Activated B cell treated with CpG ODN at 0.5 μM for 24 hours (primary cell): ENCODE measurements at regions not wholly inside any gene's neighbourhood (a gene's known extent, or its start where the extent isn't known, plus 50 kb on each side); places are given as distances from the start of the nearest gene placed in this dataset.
A peak's percentile ranks its signal among the peaks of the same experiment; 100 is the strongest.

Source experiments
- ATAC-seq: fragments of 200-7000 bp; cut with Tn5 transposase; one replicate; pipeline ENCODE4 v1.10.0; 2021; ENCODE audit warnings: low read depth, mild to moderate bottlenecking, moderate library complexity
- CTCF ChIA-PET: fragments of 350-600 bp; sonication (Branson Sonifier 250); formaldehyde crosslinking; loops from one replicate; lab custom pipeline; 2021; ENCODE audit warnings: antibody characterized with exemption; lab: Charles Lee
- POLR2A ChIA-PET: fragments of 350-600 bp; sonication (Branson Sonifier 250); formaldehyde crosslinking; loops from one replicate; lab custom pipeline; 2021; ENCODE audit warnings: antibody characterized with exemption; lab: Charles Lee
- DNase-seq: peaks from one replicate; pipeline ENCODE4 v3.0.0; 2022
- H3K27ac Mint-ChIP-seq: one replicate; pipeline ENCODE4 v1.8.0; 2020; ENCODE audit warnings: mixed read lengths
- H3K27me3 Mint-ChIP-seq: one replicate; pipeline ENCODE4 v1.8.0; 2021; ENCODE audit warnings: mixed read lengths
- H3K36me3 Mint-ChIP-seq: one replicate; pipeline ENCODE4 v1.8.0; 2021; ENCODE audit warnings: low read depth, mixed read lengths
- H3K4me1 Mint-ChIP-seq: one replicate; pipeline ENCODE4 v1.8.0; 2021; ENCODE audit warnings: mixed read lengths
- H3K4me3 Mint-ChIP-seq: one replicate; pipeline ENCODE4 v1.8.0; 2020; ENCODE audit warnings: mild to moderate bottlenecking, mixed read lengths
- H3K9me3 Mint-ChIP-seq: one replicate; pipeline ENCODE4 v1.8.0; 2020; ENCODE audit warnings: mixed read lengths
- intact Hi-C: fragments of 100-400 bp; cut with micrococcal nuclease; formaldehyde crosslinking; loops from one replicate; pipeline ENCODE4 v1.15.1; 2024
- TF ChIP-seq, protein P1 (sequence below): fragments of 200-600 bp; IDR thresholded peaks from one replicate; pipeline ENCODE4 v1.8.0; 2022; ENCODE audit warnings: antibody characterized with exemption, mild to moderate bottlenecking

DNA sequence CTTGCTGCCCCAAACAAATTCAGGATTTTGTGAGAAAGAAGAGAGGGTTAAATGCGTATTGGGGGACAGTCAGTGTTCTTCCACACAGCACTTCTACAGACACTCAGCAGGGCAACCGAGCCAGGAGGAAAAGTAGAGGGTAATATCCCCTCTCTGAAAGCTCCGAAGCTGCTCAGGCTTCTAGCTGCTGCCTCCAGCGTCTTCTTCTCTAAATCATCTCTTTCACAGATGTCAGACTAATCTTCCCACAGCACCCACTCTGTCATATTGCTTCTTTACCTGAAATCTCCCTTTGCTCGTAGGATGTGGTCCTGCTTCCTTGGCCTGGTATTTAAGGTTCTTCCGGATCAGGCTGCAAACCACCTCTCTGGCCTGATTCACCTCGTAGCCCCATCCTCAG is 117.6 kb upstream of the HAAO start:
- POLR2A ChIA-PET: no interaction called here
- no peak overlapping the region for H3K4me3 Mint-ChIP-seq
- H3K9me3 Mint-ChIP-seq: no peaks in the 10 kb centered on the region
- H3K4me1 Mint-ChIP-seq: peaks cover 5% of the 10 kb centered on the region
- CTCF ChIA-PET: no interaction called here
- TF ChIP-seq, protein P1, sequence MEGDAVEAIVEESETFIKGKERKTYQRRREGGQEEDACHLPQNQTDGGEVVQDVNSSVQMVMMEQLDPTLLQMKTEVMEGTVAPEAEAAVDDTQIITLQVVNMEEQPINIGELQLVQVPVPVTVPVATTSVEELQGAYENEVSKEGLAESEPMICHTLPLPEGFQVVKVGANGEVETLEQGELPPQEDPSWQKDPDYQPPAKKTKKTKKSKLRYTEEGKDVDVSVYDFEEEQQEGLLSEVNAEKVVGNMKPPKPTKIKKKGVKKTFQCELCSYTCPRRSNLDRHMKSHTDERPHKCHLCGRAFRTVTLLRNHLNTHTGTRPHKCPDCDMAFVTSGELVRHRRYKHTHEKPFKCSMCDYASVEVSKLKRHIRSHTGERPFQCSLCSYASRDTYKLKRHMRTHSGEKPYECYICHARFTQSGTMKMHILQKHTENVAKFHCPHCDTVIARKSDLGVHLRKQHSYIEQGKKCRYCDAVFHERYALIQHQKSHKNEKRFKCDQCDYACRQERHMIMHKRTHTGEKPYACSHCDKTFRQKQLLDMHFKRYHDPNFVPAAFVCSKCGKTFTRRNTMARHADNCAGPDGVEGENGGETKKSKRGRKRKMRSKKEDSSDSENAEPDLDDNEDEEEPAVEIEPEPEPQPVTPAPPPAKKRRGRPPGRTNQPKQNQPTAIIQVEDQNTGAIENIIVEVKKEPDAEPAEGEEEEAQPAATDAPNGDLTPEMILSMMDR: no peak
- peaks cover 16% of the 10 kb centered on the region for H3K27me3 Mint-ChIP-seq
- H3K27ac Mint-ChIP-seq: no peak overlapping the region
- H3K36me3 Mint-ChIP-seq: no peaks in the 10 kb centered on the region
- no peak for DNase-seq
- intact Hi-C loops: no loop called here
- no peak for ATAC-seq

DNA sequence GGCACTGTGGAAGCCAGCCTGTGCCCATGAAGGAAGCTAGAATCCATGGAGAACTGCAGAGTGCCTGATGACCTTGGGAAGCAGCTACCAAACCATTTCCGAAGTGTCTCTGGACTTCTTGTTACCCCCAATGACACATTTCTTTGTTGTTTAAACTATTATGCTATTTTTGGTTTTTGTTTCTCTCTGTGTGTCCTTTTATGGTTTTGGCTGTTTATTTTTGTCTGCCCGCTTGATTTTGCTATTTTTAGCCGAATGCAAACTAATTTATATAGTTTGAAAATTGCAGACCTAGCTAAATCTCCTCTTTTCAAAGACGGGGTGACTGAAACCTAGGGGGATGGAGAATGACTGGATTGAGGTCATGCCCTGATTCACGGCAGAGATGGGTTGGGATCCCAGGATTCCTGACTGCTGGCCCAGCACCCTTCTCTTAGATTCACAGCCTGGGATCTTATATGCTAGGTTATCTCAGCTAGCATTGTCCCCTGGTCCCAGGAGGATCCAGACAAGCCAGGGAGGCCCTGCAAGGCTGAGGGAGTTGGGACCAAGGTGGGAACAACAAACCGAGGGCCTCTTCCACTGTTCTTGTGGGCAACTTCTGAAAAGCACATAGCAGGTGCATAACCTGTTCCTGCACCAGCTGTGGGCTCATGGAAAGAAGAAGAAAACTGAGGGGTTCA is 116.3 kb upstream of the HAAO start:
- ATAC-seq: no peak
- TF ChIP-seq, protein P1: no peak
- H3K36me3 Mint-ChIP-seq: no peaks in the 10 kb centered on the region
- intact Hi-C loops: no loop called here
- no peak overlapping the region for H3K27ac Mint-ChIP-seq
- H3K27me3 Mint-ChIP-seq: peaks cover 16% of the 10 kb centered on the region
- no peak overlapping the region for H3K4me3 Mint-ChIP-seq
- DNase-seq: peak; percentile 4
- peaks cover 5% of the 10 kb centered on the region for H3K4me1 Mint-ChIP-seq
- ChIA-PET CTCF (no interaction called here), POLR2A (no interaction called here)
- no peaks in the 10 kb centered on the region for H3K9me3 Mint-ChIP-seq

DNA sequence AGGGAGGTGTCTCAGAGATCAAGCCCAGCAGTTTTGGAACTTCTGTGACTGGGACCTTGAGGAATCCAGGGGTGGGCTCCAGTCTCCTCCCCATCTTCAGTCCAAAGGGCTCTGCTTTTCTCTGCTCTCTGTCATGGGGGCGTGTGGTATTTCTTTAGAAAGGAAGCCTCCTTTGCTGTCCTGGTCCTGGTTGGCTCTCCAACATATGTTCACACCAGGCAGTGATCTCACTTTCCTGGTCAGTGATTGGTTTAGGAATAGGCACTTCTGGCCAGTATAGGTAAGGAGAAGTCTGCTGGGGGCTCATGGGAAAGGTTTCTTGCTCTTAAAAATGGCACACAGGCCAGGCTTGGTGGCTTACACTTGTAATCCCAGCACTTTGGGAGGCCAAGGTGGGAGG is 115.5 kb upstream of the HAAO start:
- TF ChIP-seq, protein P1: no peak
- CTCF ChIA-PET: no interaction called here
- Mint-ChIP-seq H3K36me3 (no peaks in the 10 kb centered on the region), H3K27me3 (peaks cover 16% of the 10 kb centered on the region), H3K27ac (no peak overlapping the region), H3K4me1 (peaks cover 2% of the 10 kb centered on the region), H3K9me3 (no peaks in the 10 kb centered on the region), H3K4me3 (no peak overlapping the region)
- DNase-seq (no peak), ATAC-seq (no peak)
- POLR2A ChIA-PET: no interaction called here
- intact Hi-C loops: no loop called here

DNA sequence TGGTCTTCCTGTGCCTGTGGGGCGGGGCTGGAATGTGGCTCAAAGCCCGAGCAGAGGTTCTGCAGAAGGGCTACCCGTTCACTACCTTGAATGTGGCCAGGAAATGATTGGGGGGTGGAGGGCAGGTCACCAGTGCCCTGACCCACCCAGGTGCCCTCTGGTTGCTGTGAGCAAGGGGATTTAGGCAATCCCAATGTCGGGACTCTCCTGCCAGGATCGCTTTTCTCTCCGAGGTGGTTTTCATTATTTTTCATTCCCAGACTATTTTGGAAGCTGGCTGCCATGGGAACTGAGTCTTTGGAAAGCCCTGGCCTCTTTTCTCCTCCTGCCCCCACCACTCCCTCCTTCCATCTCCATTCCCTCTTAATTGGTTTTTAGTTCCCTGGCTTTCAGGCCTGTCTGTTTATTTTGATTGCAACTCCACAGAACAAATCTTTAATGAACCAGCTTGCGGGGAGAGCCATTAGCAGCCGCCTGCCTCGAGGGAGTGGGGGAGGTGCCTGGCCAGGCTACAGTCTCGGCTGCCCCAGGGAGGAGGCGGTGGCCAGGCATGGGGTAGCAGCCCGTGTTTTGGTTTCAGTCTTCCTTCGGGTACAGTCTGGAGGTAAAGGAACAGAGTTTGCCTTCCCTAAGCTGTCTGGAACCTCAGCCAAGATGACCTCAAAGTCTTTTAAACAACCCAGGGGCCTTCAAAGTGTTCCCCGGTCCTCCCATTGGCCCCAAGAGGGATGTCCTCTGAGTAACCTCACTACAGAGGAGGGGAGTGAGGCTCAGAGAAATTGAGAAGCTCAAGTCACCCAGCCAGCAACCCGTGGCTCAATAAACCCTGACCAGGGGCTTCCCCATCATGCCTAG is 114.4 kb upstream of the HAAO start:
- ATAC-seq (no peak), DNase-seq (no peak)
- H3K9me3 Mint-ChIP-seq: no peaks in the 10 kb centered on the region
- no peaks in the 10 kb centered on the region for H3K36me3 Mint-ChIP-seq
- peaks cover 16% of the 10 kb centered on the region for H3K27me3 Mint-ChIP-seq
- ChIA-PET POLR2A (no interaction called here), CTCF (no interaction called here)
- intact Hi-C loops: no loop called here
- no peak overlapping the region for H3K27ac Mint-ChIP-seq
- TF ChIP-seq, protein P1: no peak
- no peak overlapping the region for H3K4me3 Mint-ChIP-seq
- H3K4me1 Mint-ChIP-seq: peaks cover 2% of the 10 kb centered on the region

DNA sequence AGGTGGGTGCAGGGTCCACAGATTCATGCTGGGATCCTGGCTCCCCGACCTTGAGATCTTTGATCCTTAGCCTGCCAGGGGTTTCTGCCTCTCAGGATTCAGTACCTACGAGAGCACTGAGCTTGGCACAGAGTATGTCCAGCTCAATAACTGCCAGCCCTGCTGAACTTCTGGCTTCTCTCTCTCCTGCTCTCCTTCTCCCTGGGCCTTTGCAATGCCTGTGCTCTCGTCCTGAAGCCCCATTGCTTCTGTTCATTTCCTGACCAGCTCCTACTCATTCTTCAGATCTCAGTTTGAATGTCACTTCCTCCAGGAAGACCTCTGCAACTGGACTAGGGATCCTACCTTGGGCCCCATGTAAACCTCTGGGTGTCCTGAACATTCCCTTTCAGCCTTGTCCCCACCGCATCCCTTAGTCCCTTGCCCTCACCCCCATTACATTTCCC is 113.8 kb upstream of the HAAO start:
- CTCF ChIA-PET: no interaction called here
- Mint-ChIP-seq H3K9me3 (no peaks in the 10 kb centered on the region), H3K36me3 (no peaks in the 10 kb centered on the region), H3K4me1 (peaks cover 2% of the 10 kb centered on the region), H3K27ac (no peak overlapping the region), H3K27me3 (peaks cover 16% of the 10 kb centered on the region), H3K4me3 (no peak overlapping the region)
- ATAC-seq (no peak), DNase-seq (no peak)
- TF ChIP-seq, protein P1: no peak
- POLR2A ChIA-PET: no interaction called here
- intact Hi-C loops: no loop called here
